A673 (cell line): ENCODE measurements at regions not wholly inside any gene's neighbourhood (a gene's known extent, or its start where the extent isn't known, plus 50 kb on each side); places are given as distances from the start of the nearest gene placed in this dataset.
"Not testable (repeated sequence)": the region's sequence is repeated elsewhere in the genome, so short reads cannot be mapped to it uniquely, and the experiment has no call there.

ENCODE experiments used
- BruUV-seq: library from RNA; stranded (reverse); fragments of 400-500 nt; replicated peaks from 2 replicates; lab custom pipeline; 2021; lab: Mats Ljungman, UMichigan
- CTCF ChIA-PET: fragments of 300-600 bp; sonication (Branson Sonifier 250); formaldehyde crosslinking; loops from one replicate; lab custom pipeline; 2022; ENCODE audit warnings: antibody characterized with exemption; lab: Charles Lee
- POLR2A ChIA-PET: fragments of 300-600 bp; sonication (Branson Sonifier 250); formaldehyde crosslinking; loops from one replicate; lab custom pipeline; 2022; ENCODE audit warnings: antibody characterized with exemption; ENCODE audit not compliant: low non-redundant PET; lab: Charles Lee
- DNase-seq: peaks from one replicate; pipeline ENCODE4 v3.0.0-alpha.2; 2015; ENCODE audit warnings: low spot score
- H3K27ac ChIP-seq: fragments of 200-600 bp; sonication (generic); 2 replicates; pipeline ENCODE4 v1.5.1; 2016; ENCODE audit warnings: mixed run types, low read depth, mild to moderate bottlenecking, mixed read lengths, antibody characterized with exemption, low read length; ENCODE audit not compliant: poor library complexity, severe bottlenecking
- H3K27me3 ChIP-seq: fragments of 200-600 bp; sonication (generic); replicated peaks from 2 replicates; pipeline ENCODE4 v1.6.1; 2017; ENCODE audit warnings: mixed run types, low read depth, mild to moderate bottlenecking, mixed read lengths, antibody characterized with exemption, low read length; ENCODE audit not compliant: insufficient read depth, poor library complexity
- H3K36me3 ChIP-seq: fragments of 200-600 bp; sonication (generic); 2 replicates; pipeline ENCODE4 v1.6.1; 2016; ENCODE audit warnings: mixed run types, mild to moderate bottlenecking, mixed read lengths, antibody characterized with exemption, low read length; ENCODE audit not compliant: insufficient read depth, poor library complexity, severe bottlenecking
- H3K4me1 ChIP-seq: fragments of 200-600 bp; sonication (generic); 2 replicates; pipeline ENCODE4 v1.6.1; 2017; ENCODE audit warnings: mixed run types, mild to moderate bottlenecking, mixed read lengths, antibody characterized with exemption, low read length; ENCODE audit not compliant: insufficient read depth, poor library complexity, severe bottlenecking
- H3K4me3 ChIP-seq: fragments of 200-600 bp; sonication (generic); 2 replicates; pipeline ENCODE4 v1.5.1; 2016; ENCODE audit warnings: low read depth, mixed run types, mild to moderate bottlenecking, mixed read lengths, low read length; ENCODE audit not compliant: poor library complexity, severe bottlenecking
- H3K9me3 ChIP-seq: fragments of 200-600 bp; sonication (generic); 2 replicates; pipeline ENCODE4 v1.6.1; 2016; ENCODE audit warnings: mixed run types, low read depth, mild to moderate bottlenecking, mixed read lengths, antibody characterized with exemption, low read length; ENCODE audit not compliant: poor library complexity, severe bottlenecking
- EZH2 ChIP-seq: fragments of 200-600 bp; sonication (generic); IDR thresholded peaks from 2 replicates; pipeline ENCODE4 v1.6.1; 2017; ENCODE audit warnings: borderline replicate concordance, low read depth, mild to moderate bottlenecking, mixed read lengths, antibody characterized with exemption, low read length; ENCODE audit not compliant: poor library complexity, severe bottlenecking
- intact Hi-C: fragments of 100-400 bp; cut with micrococcal nuclease; formaldehyde crosslinking; loops from one replicate; pipeline ENCODE4 v1.10.0; 2022; ENCODE audit not compliant: unreplicated experiment
- TF ChIP-seq, protein P1 (sequence below): fragments of 300-800, 200-600 bp; sonication (generic); conservative IDR thresholded peaks from 2 replicates; pipeline ENCODE4 v1.5.1; 2017; ENCODE audit warnings: low read depth, mild to moderate bottlenecking, antibody characterized with exemption, low read length, moderate library complexity, mixed read lengths

DNA sequence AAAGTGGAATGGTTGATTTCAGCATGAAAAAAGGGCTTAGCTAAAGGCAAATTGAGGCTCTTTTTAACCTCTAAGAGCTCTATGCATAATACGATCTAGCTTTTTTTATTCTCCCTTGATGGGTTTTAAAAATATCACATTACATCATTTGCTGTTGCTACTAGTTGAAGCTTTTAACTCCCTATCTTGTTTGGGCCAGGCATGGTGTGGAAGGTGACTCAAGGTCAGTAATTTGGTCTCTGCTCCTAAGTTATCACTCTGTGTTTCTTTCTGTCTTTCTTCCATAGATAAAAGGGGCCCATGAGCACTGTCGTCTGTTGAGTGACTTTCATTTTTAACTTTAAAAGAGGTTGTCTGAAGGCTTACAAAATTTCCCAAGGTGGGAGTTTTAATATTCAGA lies 58.1 kb upstream of the GOT2 start:
- intact Hi-C loops: no loop called here
- H3K4me3 ChIP-seq: no peak overlapping the region
- ChIA-PET POLR2A (no interaction called here), CTCF (no interaction called here)
- no peak overlapping the region for H3K27ac ChIP-seq
- BruUV-seq: no TSS peak
- H3K36me3 ChIP-seq: no peaks in the 10 kb centered on the region
- DNase-seq: no peak
- peaks cover 7% of the 10 kb centered on the region for H3K27me3 ChIP-seq
- TF ChIP-seq EZH2: no peak
- TF ChIP-seq, protein P1, sequence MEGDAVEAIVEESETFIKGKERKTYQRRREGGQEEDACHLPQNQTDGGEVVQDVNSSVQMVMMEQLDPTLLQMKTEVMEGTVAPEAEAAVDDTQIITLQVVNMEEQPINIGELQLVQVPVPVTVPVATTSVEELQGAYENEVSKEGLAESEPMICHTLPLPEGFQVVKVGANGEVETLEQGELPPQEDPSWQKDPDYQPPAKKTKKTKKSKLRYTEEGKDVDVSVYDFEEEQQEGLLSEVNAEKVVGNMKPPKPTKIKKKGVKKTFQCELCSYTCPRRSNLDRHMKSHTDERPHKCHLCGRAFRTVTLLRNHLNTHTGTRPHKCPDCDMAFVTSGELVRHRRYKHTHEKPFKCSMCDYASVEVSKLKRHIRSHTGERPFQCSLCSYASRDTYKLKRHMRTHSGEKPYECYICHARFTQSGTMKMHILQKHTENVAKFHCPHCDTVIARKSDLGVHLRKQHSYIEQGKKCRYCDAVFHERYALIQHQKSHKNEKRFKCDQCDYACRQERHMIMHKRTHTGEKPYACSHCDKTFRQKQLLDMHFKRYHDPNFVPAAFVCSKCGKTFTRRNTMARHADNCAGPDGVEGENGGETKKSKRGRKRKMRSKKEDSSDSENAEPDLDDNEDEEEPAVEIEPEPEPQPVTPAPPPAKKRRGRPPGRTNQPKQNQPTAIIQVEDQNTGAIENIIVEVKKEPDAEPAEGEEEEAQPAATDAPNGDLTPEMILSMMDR: no peak
- H3K4me1 ChIP-seq: no peaks in the 10 kb centered on the region
- H3K9me3 ChIP-seq: no peaks in the 10 kb centered on the region

DNA sequence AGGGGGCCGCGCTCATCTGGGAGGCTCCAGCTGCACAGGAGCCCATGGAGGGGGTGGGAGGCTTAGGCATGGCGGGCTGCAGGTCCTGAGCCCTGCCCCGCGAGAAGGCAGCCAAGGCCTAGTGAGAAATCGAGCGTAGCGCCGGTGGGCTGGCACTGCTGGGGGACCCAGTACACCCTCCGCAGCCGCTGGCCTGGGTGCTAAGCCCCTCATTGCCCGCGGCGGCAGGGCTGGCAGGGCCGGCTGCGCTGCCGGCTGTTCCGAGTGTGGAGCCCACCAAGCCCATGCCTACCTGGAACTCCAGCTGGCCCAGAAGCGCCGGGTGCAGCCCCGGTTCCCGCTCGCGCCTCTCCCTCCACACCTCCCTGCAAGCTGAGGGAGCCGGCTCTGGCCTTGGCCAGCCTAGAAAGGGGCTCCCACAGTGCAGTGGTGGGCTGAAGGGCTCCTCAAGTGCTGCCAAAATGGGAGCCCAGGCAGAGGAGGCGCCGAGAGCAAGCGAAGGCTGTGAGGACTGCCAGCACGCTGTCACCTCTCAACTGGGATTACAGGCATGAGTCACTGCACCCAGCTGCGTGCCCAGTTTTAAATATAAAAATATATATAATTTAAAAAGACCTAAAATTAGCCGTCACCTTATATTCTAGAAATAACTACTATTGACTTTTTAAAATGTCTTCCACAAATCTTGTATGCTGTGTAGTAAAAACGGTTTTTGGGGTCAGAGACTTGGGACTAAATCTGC lies 56.9 kb upstream of the GOT2 start:
- H3K27me3 ChIP-seq, BruUV-seq: not testable (repeated sequence)

DNA sequence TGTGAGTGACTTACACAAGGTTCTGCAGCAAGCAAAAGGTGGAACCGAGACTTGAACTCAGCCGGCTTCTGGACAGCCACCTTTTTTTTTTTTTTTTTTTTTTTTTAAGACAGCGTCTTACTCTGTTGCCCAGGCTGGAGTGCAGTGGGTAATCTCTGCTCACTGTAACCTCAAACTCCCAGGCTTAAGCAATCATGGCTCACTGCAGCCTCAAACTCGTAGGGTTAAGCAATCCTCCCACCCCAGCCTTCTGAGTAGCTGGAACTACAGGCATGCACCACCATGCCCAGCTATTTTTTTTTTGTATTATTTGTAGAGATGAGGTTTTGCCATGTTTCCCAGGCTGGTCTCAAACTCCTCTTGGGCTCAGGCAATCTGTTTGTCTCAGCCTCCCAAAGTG lies 55.2 kb upstream of the GOT2 start:
- ChIA-PET CTCF (no interaction called here), POLR2A (no interaction called here)
- no peak overlapping the region for H3K4me3 ChIP-seq
- H3K9me3 ChIP-seq: no peaks in the 10 kb centered on the region
- BruUV-seq: no TSS peak
- H3K36me3 ChIP-seq: no peaks in the 10 kb centered on the region
- H3K4me1 ChIP-seq: no peaks in the 10 kb centered on the region
- TF ChIP-seq, protein P1: no peak
- no peak for TF ChIP-seq EZH2
- intact Hi-C loops: no loop called here
- peaks cover 7% of the 10 kb centered on the region for H3K27me3 ChIP-seq
- no peak overlapping the region for H3K27ac ChIP-seq
- no peak for DNase-seq

More for the DNA sequence above, 56.9 kb upstream of the GOT2 start:
- H3K9me3 ChIP-seq, H3K36me3 ChIP-seq, DNase-seq, POLR2A ChIA-PET, H3K4me1 ChIP-seq, H3K4me3 ChIP-seq, CTCF ChIA-PET, intact Hi-C loops, H3K27ac ChIP-seq: not testable (repeated sequence)
